Activated CD8-positive, alpha-beta memory T cell treated with anti-CD3 and anti-CD28 coated beads, Interleukin-2, amount 50 U/mL, for 4 hours (primary cell): ENCODE measurements at regions not wholly inside any gene's neighbourhood (a gene's known extent, or its start where the extent isn't known, plus 50 kb on each side); places are given as distances from the start of the nearest gene placed in this dataset.

Experiments
- DNase-seq: peaks from one replicate; pipeline ENCODE4 v3.0.0-alpha.2; 2020

DNA sequence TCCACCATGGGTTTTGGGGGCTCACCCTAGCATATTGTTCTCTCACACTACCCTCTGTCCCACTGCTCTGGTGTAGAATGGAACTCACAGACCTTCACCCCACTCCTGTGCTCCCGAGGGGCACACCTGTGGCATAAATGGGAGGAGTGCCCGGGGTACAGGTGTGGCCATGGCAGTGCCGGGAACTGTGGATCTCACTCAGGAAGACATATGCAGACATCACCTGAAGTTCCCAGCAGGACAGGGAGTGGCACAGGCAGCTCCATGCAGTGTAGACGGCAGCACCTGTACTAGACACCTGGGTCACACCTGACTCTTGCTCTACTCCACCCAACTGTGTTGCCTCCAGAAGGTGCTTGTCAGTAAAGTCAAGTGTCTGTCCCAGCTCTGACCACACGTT, 57.6 kb upstream of the MRPS22 start:
- DNase-seq, result no peak

DNA sequence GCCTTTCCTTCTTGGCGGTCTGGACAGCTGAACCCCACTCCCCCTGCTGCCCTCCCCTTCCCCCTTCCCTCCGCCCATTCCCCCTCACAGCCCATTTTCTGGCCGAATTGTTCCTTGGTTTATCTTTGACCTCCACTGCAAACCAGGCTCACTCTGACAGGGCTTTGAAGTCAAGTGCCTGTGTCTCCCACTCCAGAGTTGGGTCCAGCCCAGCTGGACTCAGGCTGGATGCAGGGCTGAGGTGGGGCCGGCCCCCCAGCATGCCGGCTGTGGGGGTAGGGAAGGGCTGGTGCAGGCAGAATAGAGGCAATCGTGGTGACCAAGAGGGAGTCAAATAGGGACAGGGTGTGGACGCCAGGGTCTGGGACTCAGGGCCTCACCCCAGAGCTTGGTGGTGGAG, 57.0 kb upstream of the MRPS22 start:
- DNase-seq, result no peak

DNA sequence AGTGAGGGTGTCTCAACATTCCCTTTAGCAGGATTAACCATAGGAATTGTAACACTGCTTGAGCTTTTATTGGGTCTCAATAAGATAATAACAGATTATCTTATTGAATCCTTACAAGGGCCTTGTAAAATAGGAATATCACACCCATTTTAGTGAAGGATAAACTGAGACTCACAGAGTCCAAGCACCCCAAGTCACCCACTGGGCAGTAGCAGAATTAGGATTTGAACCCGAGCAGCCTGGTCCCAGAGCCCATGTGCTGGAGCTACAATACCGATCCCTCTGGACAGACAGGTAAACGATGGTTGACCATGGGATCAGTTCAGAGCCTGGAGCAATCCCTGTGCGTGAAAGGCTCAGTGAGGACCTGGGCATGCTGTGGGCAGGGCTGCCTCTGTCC, 56.3 kb upstream of the MRPS22 start:
- no peak for DNase-seq

DNA sequence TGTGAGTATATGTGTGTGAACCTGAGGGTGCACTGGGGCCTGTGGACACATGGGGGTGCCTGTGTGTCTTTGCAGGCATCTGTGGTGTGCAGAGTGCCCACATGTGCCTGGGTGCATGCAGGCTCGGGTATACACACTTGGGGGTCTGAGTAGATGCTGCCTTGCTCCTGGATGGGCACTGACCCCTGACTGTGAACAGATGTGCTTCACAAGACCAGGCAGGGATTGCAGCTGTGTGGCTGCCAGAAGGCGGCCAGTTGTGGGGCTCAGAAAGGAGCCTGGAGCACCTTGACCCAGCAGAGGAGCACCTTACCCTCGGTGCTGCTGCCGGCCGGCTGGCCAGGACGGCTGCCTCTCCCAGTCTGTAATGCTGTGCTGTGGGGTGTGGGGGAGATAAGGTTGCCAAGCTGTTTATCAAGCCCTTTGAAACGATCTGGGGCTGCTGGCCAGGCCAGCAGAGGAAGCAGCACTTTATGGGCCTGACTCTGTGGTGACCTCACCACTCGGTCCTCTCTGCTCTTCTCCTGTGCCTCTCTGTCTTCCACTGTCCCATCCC, 55.5 kb upstream of the MRPS22 start:
- no peak for DNase-seq

DNA sequence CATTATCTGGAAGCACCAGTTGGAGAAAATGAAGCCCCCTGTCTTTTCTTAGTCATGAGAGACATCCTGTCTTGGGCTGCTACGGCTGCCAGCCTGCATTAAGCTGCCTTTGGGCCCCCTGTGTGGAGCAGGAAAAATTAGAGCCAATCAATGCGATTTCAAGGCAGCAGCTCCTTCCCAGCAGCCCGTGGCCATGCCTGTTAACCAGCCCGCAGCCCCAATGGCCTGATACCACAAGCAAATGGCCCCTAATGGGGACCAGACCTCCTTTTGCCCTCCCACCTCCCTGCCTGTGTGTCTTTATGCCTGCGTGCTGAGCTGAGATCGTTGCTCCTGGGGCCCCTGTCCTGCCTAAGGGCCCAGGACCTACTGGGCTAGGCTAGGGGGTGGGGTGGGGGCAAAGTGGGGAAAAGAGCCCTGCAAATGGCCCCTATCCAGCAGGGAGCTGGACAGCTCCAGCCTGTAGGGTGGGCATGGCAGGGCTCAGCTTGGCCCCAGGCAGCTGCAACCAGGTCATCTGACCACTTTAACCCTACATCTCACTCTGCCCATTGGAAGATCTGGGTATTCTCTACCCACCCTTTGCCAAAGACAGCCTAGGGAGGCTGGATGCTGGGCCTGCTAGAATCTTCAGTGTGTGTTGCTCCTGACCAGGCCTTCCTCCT, 53.8 kb upstream of the MRPS22 start:
- DNase-seq, result no peak

DNA sequence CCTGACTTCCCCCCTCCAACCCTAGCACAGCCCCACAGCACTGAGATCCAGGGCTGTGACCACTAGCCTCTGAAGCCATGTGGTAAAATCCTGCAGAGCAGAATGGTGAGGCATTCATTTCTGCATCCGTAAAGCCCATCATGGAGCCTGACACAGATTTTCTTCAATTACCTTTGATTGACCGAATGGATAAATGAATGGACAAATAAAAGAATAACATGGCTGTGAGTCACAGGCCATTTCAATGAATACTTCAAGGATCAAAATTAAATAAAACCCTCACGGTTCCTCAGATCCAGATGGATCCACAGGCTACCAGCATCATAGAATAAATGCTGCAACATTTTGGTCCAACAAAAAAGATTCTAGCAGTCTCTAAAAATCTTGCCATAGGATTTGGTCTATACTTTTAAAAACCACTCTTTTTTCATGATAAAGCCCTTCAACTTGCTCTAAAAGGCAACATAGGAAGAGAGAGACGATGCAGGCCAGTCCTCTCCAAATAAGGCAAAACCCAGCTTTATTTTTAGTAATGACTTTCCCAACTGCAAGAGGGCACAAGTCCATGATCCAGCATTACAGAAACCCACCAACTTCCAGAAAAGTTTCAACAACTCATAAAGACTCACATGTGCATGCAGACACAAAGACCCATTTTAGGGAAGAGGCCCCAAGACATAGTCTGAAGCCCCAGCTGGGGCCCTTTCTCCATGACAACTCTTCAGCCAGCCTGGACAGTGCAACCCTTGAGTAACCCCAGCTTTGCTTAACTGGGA, 52.4 kb upstream of the MRPS22 start:
- DNase-seq, result no peak

DNA sequence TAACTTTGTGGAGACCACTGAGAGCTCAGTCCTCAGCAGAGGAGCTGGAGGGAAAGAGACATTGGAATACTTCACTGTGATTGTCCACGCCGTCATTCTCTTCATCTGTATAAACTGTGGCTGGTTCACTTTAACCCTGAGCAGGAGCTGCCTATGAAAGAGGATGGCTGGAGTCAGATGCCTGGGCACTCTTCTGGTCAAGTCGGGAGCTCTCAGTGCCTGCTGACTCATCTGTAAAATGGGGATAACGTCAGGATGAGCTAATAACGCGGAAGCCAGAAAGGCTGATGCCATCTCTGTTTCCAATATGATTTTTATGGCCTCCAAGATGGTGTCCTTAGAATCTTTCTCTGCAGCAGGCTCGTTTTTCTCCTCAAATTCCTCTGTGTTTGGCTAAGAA, 51.6 kb upstream of the MRPS22 start:
- no peak for DNase-seq

DNA sequence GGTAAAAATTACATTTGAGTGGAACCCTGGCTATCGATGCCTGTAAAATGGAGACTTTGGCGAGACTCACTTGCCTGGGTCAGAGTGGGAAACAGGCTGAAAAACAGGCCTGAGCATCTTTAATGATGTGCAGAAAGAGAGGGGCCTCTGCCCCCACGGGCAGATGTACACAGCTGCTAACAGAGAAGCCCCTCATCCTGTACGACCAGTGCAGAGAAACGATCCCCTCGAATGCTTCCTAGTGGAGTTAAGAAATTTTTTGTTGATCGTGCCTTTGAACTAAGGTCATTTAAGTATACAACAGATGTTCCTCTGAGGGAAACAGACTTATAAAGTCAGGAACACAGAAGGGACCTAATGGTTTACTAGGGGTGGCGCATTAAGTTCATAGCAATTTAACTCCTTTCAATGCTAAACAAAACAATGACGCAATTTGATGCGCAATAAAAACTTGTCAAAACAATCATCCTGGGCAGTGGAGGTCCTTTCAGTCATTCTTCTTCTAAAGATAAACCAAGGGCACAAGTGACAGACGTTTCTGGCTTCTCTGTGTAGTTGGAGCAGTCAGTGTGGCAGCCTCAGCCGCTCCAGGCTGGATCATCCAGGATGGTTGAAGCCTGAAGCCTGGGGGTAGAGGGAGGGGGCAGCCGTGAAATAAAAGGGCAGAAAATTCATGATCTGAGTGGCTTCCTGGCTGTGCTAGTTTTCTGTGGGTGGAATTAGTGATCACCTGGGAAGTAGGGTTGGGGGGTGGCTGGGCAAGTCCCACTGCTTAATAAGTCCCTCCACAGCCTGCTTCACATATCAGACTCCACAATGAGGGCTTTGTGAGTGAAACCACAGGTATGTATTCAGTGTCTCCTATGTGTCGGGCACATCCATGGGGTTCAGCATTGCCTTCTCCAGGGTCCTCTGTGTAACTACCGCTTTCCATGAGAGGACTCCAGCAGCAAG, 50.8 kb upstream of the MRPS22 start:
- DNase-seq, result no peak

DNA sequence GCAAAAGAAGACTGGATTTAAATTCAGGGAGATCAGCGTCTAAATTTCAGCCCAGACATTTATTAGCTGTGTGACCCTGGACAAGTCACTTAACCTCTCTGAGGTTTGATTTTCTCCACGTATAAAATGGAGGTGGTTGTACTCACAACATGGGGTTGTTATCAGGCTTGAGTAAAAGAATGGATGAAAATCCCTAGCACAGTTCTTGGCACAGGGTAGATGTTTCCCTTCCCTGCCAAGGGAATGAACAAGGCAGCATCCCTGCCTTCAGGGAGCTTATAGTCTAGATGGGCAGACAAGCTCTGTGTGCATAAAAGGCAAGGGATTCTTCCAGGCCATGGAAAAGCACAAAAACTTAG, 50.2 kb upstream of the MRPS22 start:
- no peak for DNase-seq
